HCT116 (cell line): ENCODE measurements at regions not wholly inside any gene's neighbourhood (a gene's known extent, or its start where the extent isn't known, plus 50 kb on each side); places are given as distances from the start of the nearest gene placed in this dataset.

Source experiments
- EZH2phosphoT487 ChIP-seq: fragments of 200-600 bp; IDR thresholded peaks from 2 replicates; pipeline ENCODE4 v1.6.1; 2018; ENCODE audit warnings: antibody characterized with exemption, borderline replicate concordance
- POLR2A ChIP-seq: IDR thresholded peaks from 2 replicates; pipeline ENCODE4 v1.7.0; 2011; ENCODE audit warnings: borderline replicate concordance; ENCODE audit not compliant: insufficient read depth, insufficient read length; ENCODE audit errors: extremely low read depth
- TF ChIP-seq, protein P1 (sequence below), 3 experiments: fragments of 200-600 bp in 1 of 3; sonication (generic) in 1 of 3; IDR thresholded peaks in 2 of 3; conservative IDR thresholded peaks in 1 of 3; 2 replicates each; pipeline ENCODE4 v1.5.1; 2012 to 2017; ENCODE audit warnings: low read depth in 2 of 3, low read length in 2 of 3, antibody characterized with exemption in 1 of 3, borderline replicate concordance in 1 of 3, control low read depth in 1 of 3, mild to moderate bottlenecking in 1 of 3, mixed read lengths in 1 of 3, mixed run types in 1 of 3, moderate library complexity in 1 of 3; ENCODE audit not compliant: insufficient read depth in 1 of 3
- TF ChIP-seq, protein P2 (sequence below): IDR thresholded peaks from 2 replicates; pipeline ENCODE4 v1.6.1; 2012

DNA sequence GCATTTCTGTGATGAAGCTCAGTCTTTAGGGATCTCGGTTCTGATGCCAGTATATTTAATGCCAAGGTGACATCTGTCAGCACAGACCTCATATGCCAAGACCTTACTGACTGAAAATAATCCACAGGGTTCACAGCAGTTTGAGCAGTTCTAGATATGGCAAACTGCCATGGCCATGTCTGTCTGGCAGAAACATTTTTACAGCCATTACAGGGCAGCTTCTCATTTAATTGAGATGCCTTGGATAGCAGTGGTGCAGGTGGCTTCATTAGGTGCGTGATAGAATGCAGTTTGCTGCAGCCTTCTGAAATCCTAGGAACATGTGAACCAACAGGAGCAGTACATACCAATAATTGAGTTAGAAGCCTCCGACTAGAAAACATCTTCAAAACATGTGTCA is 510.6 kb downstream of the XIRP2 start:
- TF ChIP-seq, protein P1, sequence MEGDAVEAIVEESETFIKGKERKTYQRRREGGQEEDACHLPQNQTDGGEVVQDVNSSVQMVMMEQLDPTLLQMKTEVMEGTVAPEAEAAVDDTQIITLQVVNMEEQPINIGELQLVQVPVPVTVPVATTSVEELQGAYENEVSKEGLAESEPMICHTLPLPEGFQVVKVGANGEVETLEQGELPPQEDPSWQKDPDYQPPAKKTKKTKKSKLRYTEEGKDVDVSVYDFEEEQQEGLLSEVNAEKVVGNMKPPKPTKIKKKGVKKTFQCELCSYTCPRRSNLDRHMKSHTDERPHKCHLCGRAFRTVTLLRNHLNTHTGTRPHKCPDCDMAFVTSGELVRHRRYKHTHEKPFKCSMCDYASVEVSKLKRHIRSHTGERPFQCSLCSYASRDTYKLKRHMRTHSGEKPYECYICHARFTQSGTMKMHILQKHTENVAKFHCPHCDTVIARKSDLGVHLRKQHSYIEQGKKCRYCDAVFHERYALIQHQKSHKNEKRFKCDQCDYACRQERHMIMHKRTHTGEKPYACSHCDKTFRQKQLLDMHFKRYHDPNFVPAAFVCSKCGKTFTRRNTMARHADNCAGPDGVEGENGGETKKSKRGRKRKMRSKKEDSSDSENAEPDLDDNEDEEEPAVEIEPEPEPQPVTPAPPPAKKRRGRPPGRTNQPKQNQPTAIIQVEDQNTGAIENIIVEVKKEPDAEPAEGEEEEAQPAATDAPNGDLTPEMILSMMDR (IDR thresholded peaks at IDR 0.05 in 2 of 3, conservative IDR thresholded peaks at IDR 0.05 in 1 of 3; ENCODE audit: borderline replicate concordance in 1 of 3, insufficient read depth in 1 of 3, low read depth in 2 of 3, low read length in 2 of 3): no peak
- TF ChIP-seq EZH2phosphoT487 (no peak), POLR2A (no peak)
- TF ChIP-seq, protein P2, sequence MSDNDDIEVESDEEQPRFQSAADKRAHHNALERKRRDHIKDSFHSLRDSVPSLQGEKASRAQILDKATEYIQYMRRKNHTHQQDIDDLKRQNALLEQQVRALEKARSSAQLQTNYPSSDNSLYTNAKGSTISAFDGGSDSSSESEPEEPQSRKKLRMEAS: no peak
